Prostate gland (tissue), 2 donors: ENCODE measurements at regions not wholly inside any gene's neighbourhood (a gene's known extent, or its start where the extent isn't known, plus 50 kb on each side); places are given as distances from the start of the nearest gene placed in this dataset.

ENCODE experiments used
- DNase-seq: peaks from one replicate; pipeline ENCODE4 v3.0.0-alpha.2; 2019; ENCODE audit warnings: low spot score
- H3K27ac ChIP-seq, 2 donors: fragments of 200-600 bp; sonication (generic); 2 replicates each; pipeline ENCODE4 v1.5.1; 2017 to 2019
- H3K27me3 ChIP-seq: fragments of 200-600 bp; sonication (generic); replicated peaks from 2 replicates; pipeline ENCODE4 v1.5.1; 2019; ENCODE audit not compliant: insufficient read depth
- H3K36me3 ChIP-seq, 2 donors: fragments of 200-600 bp; sonication (generic); 1 replicate in 1 of 2; 2 replicates in 1 of 2; pipeline versions ENCODE4 v1.5.1 to v1.8.1; 2017 to 2019
- H3K4me1 ChIP-seq: fragments of 200-600 bp; sonication (generic); replicated peaks from 2 replicates; pipeline ENCODE4 v1.5.1; 2019
- H3K4me3 ChIP-seq, 2 donors: fragments of 200-600 bp; sonication (generic); 2 replicates each; pipeline ENCODE4 v1.5.1; 2017 to 2019
- H3K9me3 ChIP-seq: fragments of 200-600 bp; sonication (generic); 2 replicates; pipeline ENCODE4 v1.5.1; 2017
- CTCF ChIP-seq, 4 experiments: fragments of 200-600 bp in 2 of 4; fragments of 450-650 bp in 2 of 4; sonication (generic) in 2 of 4; IDR thresholded peaks; 1 replicate in 3 of 4; 2 replicates in 1 of 4; pipeline ENCODE4 v1.5.1; 2016 to 2019; ENCODE audit warnings: antibody characterized with exemption in 4 of 4, mild to moderate bottlenecking in 2 of 4, moderate library complexity in 2 of 4
- POLR2A ChIP-seq: fragments of 450-650 bp; IDR thresholded peaks from one replicate; pipeline ENCODE4 v1.6.1; 2016; ENCODE audit warnings: antibody characterized with exemption, mild to moderate bottlenecking
- POLR2AphosphoS5 ChIP-seq: sonication (generic); formaldehyde crosslinking; IDR thresholded peaks from one replicate; pipeline ENCODE4 v1.6.1; 2017; ENCODE audit warnings: antibody characterized with exemption
- WGBS: methylation state at CpG from one replicate; pipeline ENCODE4 v1.1.5; 2018; 5-methylcytosine and 5-hydroxymethylcytosine counted together
- intact Hi-C: fragments of 100-400 bp; cut with DNase I; formaldehyde crosslinking; loops from one replicate; pipeline ENCODE4 v1.14.2; 2022

GRCh38 chr2:65739927-65740326 lies 307.5 kb upstream of the SPRED2 start:
- H3K36me3 ChIP-seq, result no peaks in the 10 kb centered on the region
- no peak overlapping the region for H3K4me3 ChIP-seq
- H3K27me3 ChIP-seq, result no peaks in the 10 kb centered on the region
- no peak for DNase-seq
- intact Hi-C loops, result no loop called here
- WGBS, result 88% methylated on average over 1 of the region's 1 CpG
- H3K9me3 ChIP-seq, result no peaks in the 10 kb centered on the region
- no peak for TF ChIP-seq POLR2AphosphoS5
- H3K4me1 ChIP-seq, result no peaks in the 10 kb centered on the region
- no peak overlapping the region for H3K27ac ChIP-seq

- H3K36me3 ChIP-seq, result no peaks in the 10 kb centered on the region
- no peak overlapping the region for H3K4me3 ChIP-seq
- no peaks in the 10 kb centered on the region for H3K27me3 ChIP-seq
- no peak for DNase-seq
- no peaks in the 10 kb centered on the region for H3K9me3 ChIP-seq
- WGBS, result 69% methylated on average over 4 of the region's 4 CpGs
- intact Hi-C loops, result no loop called here
- H3K4me1 ChIP-seq, result no peaks in the 10 kb centered on the region
- H3K27ac ChIP-seq, result no peak overlapping the region
- TF ChIP-seq POLR2AphosphoS5 (no peak), CTCF (IDR thresholded peaks at IDR 0.05) (no peak), POLR2A (no peak)
Measured at GRCh38 chr2:65737452-65738011, 305.1 kb upstream of the SPRED2 start.

GRCh38 chr2:65731476-65731875 lies 299.1 kb upstream of the SPRED2 start:
- no peaks in the 10 kb centered on the region for H3K27me3 ChIP-seq
- H3K27ac ChIP-seq, result no peak overlapping the region
- H3K36me3 ChIP-seq, result no peaks in the 10 kb centered on the region
- 70% methylated on average over 12 of the region's 12 CpGs for WGBS
- no peak for TF ChIP-seq POLR2A
- no peak for DNase-seq
- H3K9me3 ChIP-seq, result no peaks in the 10 kb centered on the region
- no peak overlapping the region for H3K4me3 ChIP-seq
- H3K4me1 ChIP-seq, result no peaks in the 10 kb centered on the region
- intact Hi-C loops, result no loop called here

GRCh38 chr2:65730186-65730585 lies 297.8 kb upstream of the SPRED2 start:
- no peaks in the 10 kb centered on the region for H3K36me3 ChIP-seq
- DNase-seq, result no peak
- H3K27ac ChIP-seq, result no peak overlapping the region
- no peaks in the 10 kb centered on the region for H3K9me3 ChIP-seq
- 54% methylated on average over 3 of the region's 3 CpGs for WGBS
- H3K4me3 ChIP-seq, result no peak overlapping the region
- TF ChIP-seq CTCF (IDR thresholded peaks at IDR 0.05) (no peak), POLR2A (no peak), POLR2AphosphoS5 (no peak)
- intact Hi-C loops, result no loop called here
- no peaks in the 10 kb centered on the region for H3K27me3 ChIP-seq
- no peaks in the 10 kb centered on the region for H3K4me1 ChIP-seq

- Histone ChIP-seq H3K27me3 (no peaks in the 10 kb centered on the region), H3K36me3 (no peaks in the 10 kb centered on the region), H3K4me1 (no peaks in the 10 kb centered on the region), H3K9me3 (no peaks in the 10 kb centered on the region), H3K4me3 (no peak overlapping the region), H3K27ac (no peak overlapping the region)
- no peak for DNase-seq
- TF ChIP-seq POLR2AphosphoS5 (no peak), POLR2A (no peak), CTCF (IDR thresholded peaks at IDR 0.05) (no peak)
- intact Hi-C loops, result loop anchor here (10.0 kb wide), 1 partner anchor 846 kb away; no protein-coding TSS in a partner anchor
- 70% methylated on average over 5 of the region's 5 CpGs for WGBS
Measured at GRCh38 chr2:65729246-65729645, 296.8 kb upstream of the SPRED2 start.

- Histone ChIP-seq H3K4me3 (no peak overlapping the region), H3K4me1 (no peaks in the 10 kb centered on the region), H3K27ac (no peak overlapping the region), H3K27me3 (no peaks in the 10 kb centered on the region), H3K9me3 (no peaks in the 10 kb centered on the region), H3K36me3 (no peaks in the 10 kb centered on the region)
- DNase-seq, result no peak
- intact Hi-C loops, result loop anchor here (10.0 kb wide), 1 partner anchor 846 kb away; no protein-coding TSS in a partner anchor
- WGBS, result 81% methylated on average over 5 of the region's 5 CpGs
- TF ChIP-seq CTCF (IDR thresholded peaks at IDR 0.05) (no peak), POLR2A (no peak), POLR2AphosphoS5 (no peak)
Measured at GRCh38 chr2:65728477-65729180, 296.2 kb upstream of the SPRED2 start.
